Fibroblast of lung (primary cell): ENCODE measurements at regions not wholly inside any gene's neighbourhood (a gene's known extent, or its start where the extent isn't known, plus 50 kb on each side); places are given as distances from the start of the nearest gene placed in this dataset.

Source experiments
- EZH2 ChIP-seq: IDR thresholded peaks from 2 replicates; pipeline ENCODE4 v1.5.1; 2012; ENCODE audit warnings: low read length, control low read depth, mild to moderate bottlenecking; ENCODE audit errors: missing control alignments
- TF ChIP-seq, protein P1 (sequence below), 2 donors: IDR thresholded peaks in 1 of 2; conservative IDR thresholded peaks in 1 of 2; 1 replicate in 1 of 2; 2 replicates in 1 of 2; pipeline ENCODE4 v1.5.1; 2011 to 2012; ENCODE audit warnings: low read length in 2 of 2, control low read depth in 1 of 2, inconsistent platforms in 1 of 2, low read depth in 1 of 2, mild to moderate bottlenecking in 1 of 2

GRCh38 chr12:18168016-18168415 lies 78.0 kb upstream of the RERGL start:
- TF ChIP-seq, protein P1, sequence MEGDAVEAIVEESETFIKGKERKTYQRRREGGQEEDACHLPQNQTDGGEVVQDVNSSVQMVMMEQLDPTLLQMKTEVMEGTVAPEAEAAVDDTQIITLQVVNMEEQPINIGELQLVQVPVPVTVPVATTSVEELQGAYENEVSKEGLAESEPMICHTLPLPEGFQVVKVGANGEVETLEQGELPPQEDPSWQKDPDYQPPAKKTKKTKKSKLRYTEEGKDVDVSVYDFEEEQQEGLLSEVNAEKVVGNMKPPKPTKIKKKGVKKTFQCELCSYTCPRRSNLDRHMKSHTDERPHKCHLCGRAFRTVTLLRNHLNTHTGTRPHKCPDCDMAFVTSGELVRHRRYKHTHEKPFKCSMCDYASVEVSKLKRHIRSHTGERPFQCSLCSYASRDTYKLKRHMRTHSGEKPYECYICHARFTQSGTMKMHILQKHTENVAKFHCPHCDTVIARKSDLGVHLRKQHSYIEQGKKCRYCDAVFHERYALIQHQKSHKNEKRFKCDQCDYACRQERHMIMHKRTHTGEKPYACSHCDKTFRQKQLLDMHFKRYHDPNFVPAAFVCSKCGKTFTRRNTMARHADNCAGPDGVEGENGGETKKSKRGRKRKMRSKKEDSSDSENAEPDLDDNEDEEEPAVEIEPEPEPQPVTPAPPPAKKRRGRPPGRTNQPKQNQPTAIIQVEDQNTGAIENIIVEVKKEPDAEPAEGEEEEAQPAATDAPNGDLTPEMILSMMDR (conservative IDR thresholded peaks at IDR 0.05 in 1 of 2, IDR thresholded peaks at IDR 0.05 in 1 of 2; ENCODE audit: low read depth in 1 of 2, low read length in 2 of 2) = no peak
- no peak for TF ChIP-seq EZH2
